Skin epidermis (tissue), 12 donors: ENCODE measurements at regions not wholly inside any gene's neighbourhood (a gene's known extent, or its start where the extent isn't known, plus 50 kb on each side); places are given as distances from the start of the nearest gene placed in this dataset.
A peak's percentile ranks its signal among the peaks of the same experiment; 100 is the strongest.

Experiments
- H3K27ac ChIP-seq, 21 experiments: fragments of 200-600 bp; sonication (generic) in 11 of 21; one replicate each; pipeline ENCODE4 v1.5.0; 2020; ENCODE audit warnings: mild to moderate bottlenecking in 3 of 21, inconsistent platforms in 2 of 21, moderate library complexity in 2 of 21
- H3K4me3 ChIP-seq, 7 experiments: fragments of 200-600 bp; sonication (generic) in 2 of 7; one replicate each; pipeline ENCODE4 v1.5.0; 2020; ENCODE audit warnings: inconsistent platforms in 2 of 7, mild to moderate bottlenecking in 2 of 7, moderate library complexity in 1 of 7

- peak overlapping the region in 7 of 21 experiments; percentile 12 to 75 (median 27) for H3K27ac ChIP-seq
- no peak overlapping the region for H3K4me3 ChIP-seq
Measured at GRCh38 chr7:17010637-17011300, 129.0 kb upstream of the AGR3 start.

GRCh38 chr7:17013204-17013603 is 131.4 kb upstream of the AGR3 start:
- Histone ChIP-seq H3K27ac (no peak overlapping the region), H3K4me3 (no peak overlapping the region)

GRCh38 chr7:17014686-17015085 is 132.9 kb upstream of the AGR3 start:
- Histone ChIP-seq H3K4me3 (no peak overlapping the region), H3K27ac (peak overlapping the region in 3 of 21 experiments; percentile 10 to 58 (median 29))

- peak overlapping the region in 8 of 21 experiments; percentile 1 to 72 (median 20) for H3K27ac ChIP-seq
- H3K4me3 ChIP-seq, result no peak overlapping the region
Measured at GRCh38 chr7:17015598-17016031, 133.8 kb upstream of the AGR3 start.

GRCh38 chr7:17016402-17017010 is 134.7 kb upstream of the AGR3 start:
- Histone ChIP-seq H3K27ac (peak overlapping the region in 2 of 21 experiments; percentile 29 to 48), H3K4me3 (no peak overlapping the region)

GRCh38 chr7:17019106-17019505 is 137.3 kb upstream of the AGR3 start:
- no peak overlapping the region for H3K4me3 ChIP-seq
- no peak overlapping the region for H3K27ac ChIP-seq

GRCh38 chr7:17020250-17020649 is 138.5 kb upstream of the AGR3 start:
- peak overlapping the region in 2 of 21 experiments; percentile 30 to 63 for H3K27ac ChIP-seq
- no peak overlapping the region for H3K4me3 ChIP-seq

GRCh38 chr7:17021205-17021604 is 139.4 kb upstream of the AGR3 start:
- peak overlapping the region in 5 of 21 experiments; percentile 3 to 63 (median 39) for H3K27ac ChIP-seq
- no peak overlapping the region for H3K4me3 ChIP-seq

- Histone ChIP-seq H3K4me3 (no peak overlapping the region), H3K27ac (peak overlapping the region in 2 of 21 experiments; percentile 2 to 17)
Measured at GRCh38 chr7:17022920-17023319, 141.1 kb upstream of the AGR3 start.

- no peak overlapping the region for H3K4me3 ChIP-seq
- H3K27ac ChIP-seq, result no peak overlapping the region
Measured at GRCh38 chr7:17026269-17026668, 144.5 kb upstream of the AGR3 start.

GRCh38 chr7:17027143-17027788 is 145.5 kb upstream of the AGR3 start:
- Histone ChIP-seq H3K27ac (peak overlapping the region in 1 of 21 experiments; percentile 2), H3K4me3 (no peak overlapping the region)

GRCh38 chr7:17027789-17028152 is 146.0 kb upstream of the AGR3 start:
- Histone ChIP-seq H3K27ac (peak overlapping the region in 2 of 21 experiments; percentile 2 to 29), H3K4me3 (no peak overlapping the region)

GRCh38 chr7:17029150-17029549 is 147.4 kb upstream of the AGR3 start:
- H3K27ac ChIP-seq, result peak overlapping the region in 7 of 21 experiments; percentile 15 to 69 (median 40)
- H3K4me3 ChIP-seq, result no peak overlapping the region

GRCh38 chr7:17030559-17030958 is 148.8 kb upstream of the AGR3 start:
- Histone ChIP-seq H3K4me3 (no peak overlapping the region), H3K27ac (peak overlapping the region in 8 of 21 experiments; percentile 0 to 69 (median 38))

GRCh38 chr7:17031906-17032551 is 150.2 kb upstream of the AGR3 start:
- H3K27ac ChIP-seq, result no peak overlapping the region
- H3K4me3 ChIP-seq, result no peak overlapping the region

- no peak overlapping the region for H3K4me3 ChIP-seq
- H3K27ac ChIP-seq, result no peak overlapping the region
Measured at GRCh38 chr7:17033245-17033644, 151.5 kb upstream of the AGR3 start.

GRCh38 chr7:17036584-17036983 is 154.8 kb upstream of the AGR3 start:
- Histone ChIP-seq H3K4me3 (no peak overlapping the region), H3K27ac (no peak overlapping the region)

- H3K27ac ChIP-seq, result no peak overlapping the region
- no peak overlapping the region for H3K4me3 ChIP-seq
Measured at GRCh38 chr7:17037356-17037755, 155.6 kb upstream of the AGR3 start.

- Histone ChIP-seq H3K4me3 (no peak overlapping the region), H3K27ac (peak overlapping the region in 2 of 21 experiments; percentile 6 to 33)
Measured at GRCh38 chr7:17038160-17038782, 156.5 kb upstream of the AGR3 start.

GRCh38 chr7:17038783-17039170 is 157.0 kb upstream of the AGR3 start:
- Histone ChIP-seq H3K4me3 (no peak overlapping the region), H3K27ac (peak overlapping the region in 4 of 21 experiments; percentile 1 to 25 (median 6))
